HCT116 (cell line): ENCODE measurements at regions not wholly inside any gene's neighbourhood (a gene's known extent, or its start where the extent isn't known, plus 50 kb on each side); places are given as distances from the start of the nearest gene placed in this dataset.

Experiments
- ATAC-seq: fragments of 200-7000 bp; cut with Tn5 transposase; 2 replicates; pipeline ENCODE4 v1.9.1; 2020; ENCODE audit warnings: mild to moderate bottlenecking, moderate library complexity
- BruUV-seq: library from RNA; stranded (reverse); fragments of 400-500 nt; replicated peaks from 2 replicates; lab custom pipeline; 2021; lab: Mats Ljungman, UMichigan
- CTCF ChIA-PET: fragments of 300-600 bp; sonication (Branson Sonifier 250); formaldehyde crosslinking; loops from one replicate; lab custom pipeline; 2021; ENCODE audit warnings: antibody characterized with exemption; lab: Charles Lee
- POLR2A ChIA-PET: fragments of 300-600, 350-600 bp; sonication (Branson Sonifier 250); formaldehyde crosslinking; loops from one replicate; lab custom pipeline; 2021; ENCODE audit warnings: antibody characterized with exemption; lab: Charles Lee
- RAD21 ChIA-PET, 2 experiments: fragments of 300-600 bp; sonication (Branson Sonifier 250); formaldehyde crosslinking; loops; one replicate each; lab custom pipeline; 2023; ENCODE audit warnings: low total read pairs in 2 of 2; ENCODE audit not compliant: uncharacterized antibody in 2 of 2, unreplicated experiment in 2 of 2, low non-redundant PET in 1 of 2; lab: Charles Lee
- DNase-seq: peaks from one replicate; pipeline ENCODE4 v3.0.0-alpha.2; 2010; ENCODE audit warnings: low read depth, low spot score
- H2AFZ ChIP-seq: fragments of 200-600 bp; shearing (Covaris generic), sonication (generic); 2 replicates; pipeline ENCODE4 v1.6.1; 2017; ENCODE audit warnings: low read depth, mixed run types, mixed read lengths, antibody characterized with exemption, low read length; ENCODE audit not compliant: poor library complexity, severe bottlenecking
- H3K27ac ChIP-seq: 2 replicates; pipeline ENCODE4 v1.5.1; 2012; ENCODE audit warnings: low read depth, low read length
- H3K27me3 ChIP-seq: fragments of 200-600 bp; sonication (generic); 2 replicates; pipeline ENCODE4 v1.6.1; 2016; ENCODE audit warnings: mixed run types, low read length, mixed read lengths; ENCODE audit not compliant: insufficient read depth
- H3K36me3 ChIP-seq, 2 experiments: fragments of 200-500 bp in 1 of 2; fragments of 200-600 bp in 1 of 2; sonication (Bioruptor generic) in 1 of 2; sonication (generic) in 1 of 2; 2 replicates each; pipeline versions ENCODE4 v1.5.1 to v1.6.1; 2014 to 2016; ENCODE audit warnings: low read length in 2 of 2, inconsistent platforms in 1 of 2, mixed read lengths in 1 of 2, mixed run types in 1 of 2; ENCODE audit not compliant: insufficient read depth in 2 of 2, control insufficient read depth in 1 of 2
- H3K4me1 ChIP-seq, 2 experiments: fragments of 200-600 bp in 1 of 2; sonication (generic) in 1 of 2; 2 replicates each; pipeline versions ENCODE4 v1.5.1 to v1.6.1; 2012 to 2017; ENCODE audit warnings: low read length in 2 of 2, inconsistent platforms in 1 of 2, mild to moderate bottlenecking in 1 of 2, mixed read lengths in 1 of 2, mixed run types in 1 of 2, moderate library complexity in 1 of 2; ENCODE audit not compliant: insufficient read depth in 2 of 2, control insufficient read depth in 1 of 2
- H3K4me2 ChIP-seq: fragments of 200-600 bp; sonication (generic); 2 replicates; pipeline ENCODE4 v1.6.1; 2017; ENCODE audit warnings: mixed run types, low read length, mixed read lengths
- H3K4me3 ChIP-seq, 2 experiments: fragments of 200-600 bp in 1 of 2; sonication (generic) in 1 of 2; replicated peaks in 1 of 2; 2 replicates each; pipeline ENCODE4 v1.5.1; 2011 to 2016; ENCODE audit warnings: low read length in 2 of 2, control low read depth in 1 of 2, low read depth in 1 of 2, mild to moderate bottlenecking in 1 of 2, mixed read lengths in 1 of 2, mixed run types in 1 of 2
- H3K79me2 ChIP-seq: fragments of 200-600 bp; sonication (generic); 2 replicates; pipeline ENCODE4 v1.6.1; 2017; ENCODE audit warnings: mild to moderate bottlenecking, mixed run types, low read length, moderate library complexity, mixed read lengths; ENCODE audit not compliant: insufficient read depth
- H3K9ac ChIP-seq: fragments of 200-600 bp; sonication (generic); 2 replicates; pipeline ENCODE4 v1.6.1; 2016; ENCODE audit warnings: low read length, mixed read lengths
- H3K9me2 ChIP-seq: fragments of 200-600 bp; sonication (generic), shearing (Covaris generic); 2 replicates; pipeline ENCODE4 v1.6.1; 2017; ENCODE audit warnings: mixed run types, mild to moderate bottlenecking, moderate library complexity; ENCODE audit not compliant: insufficient read depth
- H3K9me3 ChIP-seq, 2 experiments: fragments of 200-500 bp in 1 of 2; fragments of 200-600 bp in 1 of 2; sonication (Bioruptor generic) in 1 of 2; sonication (generic) in 1 of 2; 2 replicates each; pipeline ENCODE4 v1.6.1; 2014 to 2017; ENCODE audit warnings: low read length in 2 of 2, mixed read lengths in 2 of 2, inconsistent platforms in 1 of 2, low read depth in 1 of 2, mild to moderate bottlenecking in 1 of 2, mixed run types in 1 of 2, moderate library complexity in 1 of 2; ENCODE audit not compliant: control insufficient read depth in 1 of 2, insufficient read depth in 1 of 2
- H4K20me1 ChIP-seq: fragments of 200-600 bp; sonication (generic), shearing (Covaris generic); 2 replicates; pipeline ENCODE4 v1.6.1; 2017; ENCODE audit warnings: mixed run types, mild to moderate bottlenecking, moderate library complexity; ENCODE audit not compliant: insufficient read depth
- CBX3 ChIP-seq: IDR thresholded peaks from 2 replicates; pipeline ENCODE4 v1.6.1; 2012; ENCODE audit warnings: low read depth
- CEBPB ChIP-seq: IDR thresholded peaks from 2 replicates; pipeline ENCODE4 v1.6.1; 2012; ENCODE audit warnings: low read depth
- EZH2 ChIP-seq: fragments of 200-600 bp; sonication (generic); IDR thresholded peaks from 2 replicates; pipeline ENCODE4 v1.6.1; 2017; ENCODE audit warnings: antibody characterized with exemption, mixed run types
- MAX ChIP-seq: IDR thresholded peaks from 2 replicates; pipeline ENCODE4 v1.6.1; 2012
- RAD21 ChIP-seq: IDR thresholded peaks from 2 replicates; pipeline ENCODE4 v1.6.1; 2012; ENCODE audit warnings: low read depth, mild to moderate bottlenecking
- TCF7L2 ChIP-seq: IDR thresholded peaks from 2 replicates; pipeline ENCODE4 v1.7.0; 2011; ENCODE audit warnings: borderline replicate concordance, inconsistent platforms; ENCODE audit not compliant: insufficient read depth, insufficient read length; ENCODE audit errors: extremely low read depth
- YY1 ChIP-seq: IDR thresholded peaks from 2 replicates; pipeline ENCODE4 v1.6.1; 2011; ENCODE audit warnings: low read length, low read depth, moderate library complexity, mild to moderate bottlenecking; ENCODE audit not compliant: insufficient replicate concordance; ENCODE audit errors: extremely low read depth
- ZFX ChIP-seq: fragments of 450-650 bp; IDR thresholded peaks from 2 replicates; pipeline ENCODE4 v1.6.1; 2017
- ZNF274 ChIP-seq: fragments of 200-500 bp; sonication (Bioruptor generic); IDR thresholded peaks from 2 replicates; pipeline ENCODE4 v1.6.1; 2014; ENCODE audit warnings: mild to moderate bottlenecking, low read depth, low read length, inconsistent platforms
- intact Hi-C: fragments of 100-400 bp; cut with micrococcal nuclease; formaldehyde crosslinking; loops from 2 replicates; pipeline ENCODE4 v1.10.0; 2022
- TF ChIP-seq, protein P1 (sequence below): IDR thresholded peaks from 2 replicates; pipeline ENCODE4 v1.6.1; 2011; ENCODE audit warnings: mild to moderate bottlenecking, low read length, moderate library complexity; ENCODE audit not compliant: insufficient replicate concordance; ENCODE audit errors: extremely low read depth
- TF ChIP-seq, protein P2 (sequence below): IDR thresholded peaks from 2 replicates; pipeline ENCODE4 v1.6.1; 2012; ENCODE audit warnings: low read depth

DNA sequence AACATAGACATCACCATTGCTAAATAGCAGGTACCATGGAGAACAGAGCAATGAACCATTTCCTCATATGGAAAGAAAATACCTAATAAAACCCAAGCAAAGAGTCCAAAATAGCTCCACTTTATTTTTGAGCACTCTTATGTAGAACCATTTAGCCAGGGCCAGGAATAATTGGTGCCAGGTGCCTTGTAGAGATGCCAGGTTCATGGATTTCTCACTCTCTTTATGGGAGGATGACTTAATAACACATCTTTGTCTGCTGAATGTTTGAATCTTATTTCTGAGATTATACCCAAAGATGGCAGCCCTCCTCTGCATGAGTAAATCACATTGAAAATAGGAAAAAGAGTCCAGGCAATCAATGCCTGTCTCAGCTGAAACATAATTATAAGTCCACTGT lies 212.3 kb upstream of the SFRP2 start (continued):
- TF ChIP-seq, protein P1, sequence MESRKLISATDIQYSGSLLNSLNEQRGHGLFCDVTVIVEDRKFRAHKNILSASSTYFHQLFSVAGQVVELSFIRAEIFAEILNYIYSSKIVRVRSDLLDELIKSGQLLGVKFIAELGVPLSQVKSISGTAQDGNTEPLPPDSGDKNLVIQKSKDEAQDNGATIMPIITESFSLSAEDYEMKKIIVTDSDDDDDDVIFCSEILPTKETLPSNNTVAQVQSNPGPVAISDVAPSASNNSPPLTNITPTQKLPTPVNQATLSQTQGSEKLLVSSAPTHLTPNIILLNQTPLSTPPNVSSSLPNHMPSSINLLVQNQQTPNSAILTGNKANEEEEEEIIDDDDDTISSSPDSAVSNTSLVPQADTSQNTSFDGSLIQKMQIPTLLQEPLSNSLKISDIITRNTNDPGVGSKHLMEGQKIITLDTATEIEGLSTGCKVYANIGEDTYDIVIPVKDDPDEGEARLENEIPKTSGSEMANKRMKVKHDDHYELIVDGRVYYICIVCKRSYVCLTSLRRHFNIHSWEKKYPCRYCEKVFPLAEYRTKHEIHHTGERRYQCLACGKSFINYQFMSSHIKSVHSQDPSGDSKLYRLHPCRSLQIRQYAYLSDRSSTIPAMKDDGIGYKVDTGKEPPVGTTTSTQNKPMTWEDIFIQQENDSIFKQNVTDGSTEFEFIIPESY, result no peak
- TF ChIP-seq YY1, result no peak
- TF ChIP-seq, protein P2, sequence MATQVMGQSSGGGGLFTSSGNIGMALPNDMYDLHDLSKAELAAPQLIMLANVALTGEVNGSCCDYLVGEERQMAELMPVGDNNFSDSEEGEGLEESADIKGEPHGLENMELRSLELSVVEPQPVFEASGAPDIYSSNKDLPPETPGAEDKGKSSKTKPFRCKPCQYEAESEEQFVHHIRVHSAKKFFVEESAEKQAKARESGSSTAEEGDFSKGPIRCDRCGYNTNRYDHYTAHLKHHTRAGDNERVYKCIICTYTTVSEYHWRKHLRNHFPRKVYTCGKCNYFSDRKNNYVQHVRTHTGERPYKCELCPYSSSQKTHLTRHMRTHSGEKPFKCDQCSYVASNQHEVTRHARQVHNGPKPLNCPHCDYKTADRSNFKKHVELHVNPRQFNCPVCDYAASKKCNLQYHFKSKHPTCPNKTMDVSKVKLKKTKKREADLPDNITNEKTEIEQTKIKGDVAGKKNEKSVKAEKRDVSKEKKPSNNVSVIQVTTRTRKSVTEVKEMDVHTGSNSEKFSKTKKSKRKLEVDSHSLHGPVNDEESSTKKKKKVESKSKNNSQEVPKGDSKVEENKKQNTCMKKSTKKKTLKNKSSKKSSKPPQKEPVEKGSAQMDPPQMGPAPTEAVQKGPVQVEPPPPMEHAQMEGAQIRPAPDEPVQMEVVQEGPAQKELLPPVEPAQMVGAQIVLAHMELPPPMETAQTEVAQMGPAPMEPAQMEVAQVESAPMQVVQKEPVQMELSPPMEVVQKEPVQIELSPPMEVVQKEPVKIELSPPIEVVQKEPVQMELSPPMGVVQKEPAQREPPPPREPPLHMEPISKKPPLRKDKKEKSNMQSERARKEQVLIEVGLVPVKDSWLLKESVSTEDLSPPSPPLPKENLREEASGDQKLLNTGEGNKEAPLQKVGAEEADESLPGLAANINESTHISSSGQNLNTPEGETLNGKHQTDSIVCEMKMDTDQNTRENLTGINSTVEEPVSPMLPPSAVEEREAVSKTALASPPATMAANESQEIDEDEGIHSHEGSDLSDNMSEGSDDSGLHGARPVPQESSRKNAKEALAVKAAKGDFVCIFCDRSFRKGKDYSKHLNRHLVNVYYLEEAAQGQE, result no peak
- TF ChIP-seq EZH2, result no peak
- TF ChIP-seq CEBPB, result no peak

GRCh38 chr4:153997516-153997915 lies 208.6 kb upstream of the SFRP2 start:
- RAD21 ChIA-PET, result no interaction called here
- Histone ChIP-seq H3K27me3 (no peaks in the 10 kb centered on the region), H3K4me1 (no peaks in the 10 kb centered on the region), H3K9me2 (no peaks in the 10 kb centered on the region), H3K9ac (no peak overlapping the region), H3K79me2 (no peaks in the 10 kb centered on the region), H4K20me1 (no peaks in the 10 kb centered on the region), H3K36me3 (no peaks in the 10 kb centered on the region), H3K27ac (no peak overlapping the region), H3K9me3 (no peaks in the 10 kb centered on the region), H3K4me3 (no peak overlapping the region), H2AFZ (no peak overlapping the region), H3K4me2 (no peak overlapping the region)
- DNase-seq (no peak), ATAC-seq (no peak)
- POLR2A ChIA-PET, result no interaction called here
- CTCF ChIA-PET, result no interaction called here
- intact Hi-C loops, result no loop called here
- BruUV-seq, result no TSS peak
- TF ChIP-seq CBX3 (no peak), TCF7L2 (no peak), EZH2 (no peak), MAX (no peak), YY1 (no peak), RAD21 (no peak), ZFX (no peak), ZNF274 (no peak)
- TF ChIP-seq, protein P1, result no peak
